ENCODE measurements at regions not wholly inside any gene's neighbourhood (a gene's known extent, or its start where the extent isn't known, plus 50 kb on each side); places are given as distances from the start of the nearest gene placed in this dataset.
"Not testable (repeated sequence)": the region's sequence is repeated elsewhere in the genome, so short reads cannot be mapped to it uniquely, and the experiment has no call there.

- no peak for DNase-seq (ENCODE audit: low read depth, low spot score)
These were observed 59.3 kb downstream of the EBLN2 start for GRCh38 chr3:73120710-73121109.

- DNase-seq (ENCODE audit: low read depth, low spot score) = no peak
These were observed 60.3 kb downstream of the EBLN2 start for GRCh38 chr3:73121669-73122331.

DNA sequence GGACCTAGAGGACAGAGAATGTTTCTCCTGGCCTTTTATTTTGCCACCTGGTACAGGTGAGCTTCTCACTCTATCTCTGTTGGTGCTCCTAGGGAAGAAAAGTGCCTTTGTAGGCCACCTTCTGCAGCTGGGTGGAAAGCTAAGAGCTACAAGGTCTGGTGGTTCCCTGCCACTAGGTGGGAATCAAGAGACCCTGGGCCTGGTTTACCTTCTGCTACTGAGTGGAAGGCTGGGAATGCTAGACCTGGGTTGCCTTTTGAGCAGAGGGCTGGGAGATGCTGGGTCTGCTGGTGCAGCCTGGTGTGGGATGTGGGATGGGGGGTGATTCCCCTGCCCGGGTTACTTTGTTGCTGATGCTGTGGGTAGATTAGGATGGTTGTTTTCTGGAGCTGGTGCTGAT, 72.6 kb downstream of the EBLN2 start:
- no peak for DNase-seq (ENCODE audit: low read depth, low spot score)

DNA sequence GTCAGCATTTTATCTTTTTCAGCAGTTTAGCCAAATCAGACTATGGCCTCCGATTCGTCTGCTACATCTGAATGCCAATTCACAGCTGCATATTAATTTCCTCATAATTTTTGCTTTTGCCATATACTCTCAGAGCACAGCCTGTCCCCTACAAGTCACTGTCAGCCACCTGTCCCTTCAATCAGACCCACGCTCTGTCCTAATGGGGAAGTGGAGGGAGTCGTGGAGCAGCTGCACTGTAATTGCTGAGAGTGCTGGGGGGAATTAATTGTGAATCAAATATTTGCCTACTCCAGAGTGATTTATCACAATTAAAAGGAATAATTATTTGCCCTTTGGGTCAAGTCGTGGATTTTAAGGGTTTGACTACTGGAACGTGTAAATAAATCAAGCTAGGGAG, 75.5 kb downstream of the EBLN2 start:
- DNase-seq (ENCODE audit: low read depth, low spot score) = no peak

GRCh38 chr3:73137736-73138403, 76.4 kb downstream of the EBLN2 start:
- DNase-seq (ENCODE audit: low read depth, low spot score) = no peak

DNA sequence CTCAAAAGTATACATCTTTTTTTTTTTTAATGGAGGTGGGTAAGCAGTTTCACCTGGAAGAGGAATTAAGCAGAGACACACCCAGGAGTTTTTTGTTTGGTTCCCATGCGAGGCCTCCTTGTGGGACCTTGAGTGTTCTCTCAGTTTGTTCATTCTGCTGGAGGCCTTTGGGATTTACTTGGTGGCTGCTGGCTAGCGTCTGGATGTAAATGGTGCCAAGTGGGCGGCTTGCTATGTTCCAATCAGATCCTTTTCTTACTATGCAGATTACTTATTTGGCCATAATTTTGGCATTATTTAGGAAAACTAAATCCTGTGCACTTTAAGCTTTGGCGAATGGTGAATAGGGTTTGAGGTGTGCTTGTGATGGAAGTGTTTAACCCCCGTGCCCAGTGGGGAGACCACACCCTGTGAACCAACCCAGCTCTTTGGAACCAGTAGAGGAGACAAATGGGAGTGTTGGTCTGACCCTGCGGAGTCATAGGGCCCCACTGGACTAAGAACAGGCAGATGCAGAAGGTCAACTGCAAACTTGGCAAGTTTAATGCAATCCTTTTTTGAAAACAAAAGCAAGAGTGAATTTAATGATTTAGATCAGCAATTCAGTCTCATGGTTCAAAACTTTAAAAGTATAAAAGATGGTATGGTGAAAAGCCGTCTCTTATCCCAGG, 79.4 kb downstream of the EBLN2 start:
- DNase-seq (ENCODE audit: low read depth, low spot score) = no peak

GRCh38 chr3:73141525-73141924, 80.1 kb downstream of the EBLN2 start:
- DNase-seq (ENCODE audit: low read depth, low spot score) = no peak

GRCh38 chr3:73143401-73143800, 81.9 kb downstream of the EBLN2 start:
- DNase-seq (ENCODE audit: low read depth, low spot score) = no peak

DNA sequence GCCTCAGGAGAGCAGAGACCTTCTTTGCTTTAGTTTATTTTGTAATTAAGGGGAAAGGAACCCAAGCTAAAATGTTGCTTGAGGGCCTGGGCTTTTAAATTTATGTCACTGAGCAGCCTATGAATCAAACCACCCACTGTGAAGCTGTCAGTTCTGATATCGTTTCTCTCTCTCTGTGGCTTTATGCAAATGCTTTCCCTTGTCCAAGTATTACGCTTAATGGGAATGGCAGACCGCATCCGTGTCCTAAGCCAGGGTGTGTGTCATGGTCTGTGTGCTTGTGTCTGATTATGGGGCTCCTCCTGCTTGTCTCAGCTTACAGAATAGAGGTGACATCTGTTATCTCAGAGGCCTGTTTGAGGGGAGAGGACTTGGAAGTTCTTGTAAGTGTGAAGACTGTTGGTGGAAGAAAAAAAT, 82.4 kb downstream of the EBLN2 start:
- no peak for DNase-seq (ENCODE audit: low read depth, low spot score)

- no peak for DNase-seq (ENCODE audit: low read depth, low spot score)
These were observed 82.8 kb downstream of the EBLN2 start for GRCh38 chr3:73144276-73144675.

- no peak for DNase-seq (ENCODE audit: low read depth, low spot score)
These were observed 83.4 kb downstream of the EBLN2 start for GRCh38 chr3:73144828-73145227.

GRCh38 chr3:73147479-73147878, 86.0 kb downstream of the EBLN2 start:
- DNase-seq (ENCODE audit: low read depth, low spot score) = not testable (repeated sequence)

DNA sequence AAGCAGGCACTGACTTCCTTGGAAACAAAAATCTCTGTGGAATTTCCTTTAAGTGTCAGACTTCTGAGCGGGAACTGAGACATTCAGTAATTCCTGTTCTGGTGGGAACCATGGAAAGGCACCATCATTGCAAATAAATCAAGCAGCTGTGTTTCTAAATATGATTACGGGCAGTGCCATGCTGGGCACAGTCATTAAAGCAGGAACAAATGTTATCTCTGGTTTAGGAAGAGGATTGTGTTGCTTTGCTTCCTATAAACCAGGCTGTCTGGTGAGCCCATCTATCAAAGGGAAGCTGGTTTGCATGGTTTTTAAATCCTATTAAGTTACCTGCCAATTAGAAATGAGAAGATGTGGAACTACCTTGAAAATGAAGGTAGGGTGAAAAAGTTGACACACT, 86.7 kb downstream of the EBLN2 start:
- no peak for DNase-seq (ENCODE audit: low read depth, low spot score)

- no peak for DNase-seq (ENCODE audit: low read depth, low spot score)
These were observed 87.2 kb downstream of the EBLN2 start for GRCh38 chr3:73148682-73149081.

DNA sequence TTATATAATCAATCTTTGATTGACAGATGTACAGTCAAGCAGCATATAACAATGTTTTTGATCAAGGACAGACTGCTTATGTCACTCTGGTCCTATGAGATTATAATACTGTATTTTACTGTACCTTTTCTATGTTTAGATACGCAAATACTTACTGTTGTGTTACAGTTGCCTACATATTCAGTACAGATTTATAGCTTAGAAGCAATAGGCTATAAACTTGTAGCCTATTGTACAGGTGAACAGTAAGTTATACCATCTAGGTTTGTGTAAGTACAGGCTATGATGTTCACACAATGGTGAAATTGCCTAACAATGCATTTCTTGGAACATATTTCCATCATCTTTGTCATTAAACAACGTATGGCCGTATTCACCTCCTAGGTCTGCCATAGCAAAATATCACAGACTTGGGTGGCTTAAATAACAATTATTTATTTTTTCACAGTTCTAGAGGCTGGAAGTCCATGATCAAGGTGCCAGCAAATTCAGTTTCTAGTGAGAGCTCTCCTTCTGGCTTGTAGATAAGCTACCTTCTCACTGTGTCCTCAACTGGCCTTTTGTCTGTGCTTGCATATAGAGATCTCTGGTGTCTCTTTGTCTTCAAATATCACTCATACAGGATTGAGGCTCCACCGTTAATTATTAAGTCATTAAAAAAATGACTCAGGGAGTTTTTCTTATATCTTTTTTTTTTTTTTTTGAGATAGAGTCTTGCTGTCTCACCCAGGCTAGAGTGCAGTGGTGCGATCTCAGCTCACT, 89.1 kb downstream of the EBLN2 start:
- DNase-seq (ENCODE audit: low read depth, low spot score) = no peak

DNA sequence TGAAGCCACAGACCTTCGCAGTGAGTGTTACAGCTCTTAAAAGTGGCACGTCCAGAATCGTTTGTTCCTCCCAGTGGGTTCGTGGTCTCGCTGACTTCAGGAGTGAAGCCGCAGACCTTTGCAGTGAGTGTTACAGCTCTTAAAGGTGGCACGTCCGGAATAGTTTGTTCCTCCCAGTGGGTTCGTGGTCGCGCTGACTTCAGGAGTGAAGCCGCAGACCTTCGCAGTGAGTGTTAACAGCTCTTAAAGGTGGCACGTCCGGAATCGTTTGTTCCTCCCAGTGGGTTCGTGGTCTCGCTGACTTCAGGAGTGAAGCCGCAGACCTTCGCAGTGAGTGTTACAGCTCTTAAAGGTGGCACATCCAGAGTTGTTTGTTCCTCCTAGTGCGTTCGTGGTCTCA, 91.1 kb downstream of the EBLN2 start:
- not testable (repeated sequence) for DNase-seq (ENCODE audit: low read depth, low spot score)

- DNase-seq (ENCODE audit: low read depth, low spot score) = not testable (repeated sequence)
These were observed 91.6 kb downstream of the EBLN2 start for GRCh38 chr3:73153057-73153456.

- DNase-seq (ENCODE audit: low read depth, low spot score) = not testable (repeated sequence)
These were observed 92.8 kb downstream of the EBLN2 start for GRCh38 chr3:73154261-73154660.

DNA sequence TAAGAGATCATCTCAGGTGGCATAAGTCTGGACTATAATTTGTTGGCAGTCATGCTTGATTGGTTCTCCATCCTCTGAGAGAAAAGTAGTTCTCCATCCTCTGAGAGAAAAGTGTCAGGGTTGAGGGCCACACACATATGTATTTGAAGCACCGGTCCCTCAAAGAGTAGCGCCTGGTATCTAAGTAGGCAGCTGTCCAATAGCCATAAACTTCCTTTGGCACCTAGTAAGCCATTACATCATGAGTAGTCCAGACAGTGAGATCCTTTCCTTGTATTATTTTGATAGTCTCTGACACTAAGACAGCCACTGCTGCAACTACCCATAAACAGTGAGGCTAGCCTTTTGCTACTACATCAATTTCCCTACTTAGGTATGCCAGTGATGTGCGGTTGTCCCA, 94.0 kb downstream of the EBLN2 start:
- not testable (repeated sequence) for DNase-seq (ENCODE audit: low read depth, low spot score)

GRCh38 chr3:73164622-73165021, 103.2 kb downstream of the EBLN2 start:
- DNase-seq (ENCODE audit: low read depth, low spot score) = no peak

- DNase-seq (ENCODE audit: low read depth, low spot score) = no peak
These were observed 114.2 kb downstream of the EBLN2 start for GRCh38 chr3:73175698-73176097.

- no peak for DNase-seq (ENCODE audit: low read depth, low spot score)
These were observed 115.5 kb downstream of the EBLN2 start for GRCh38 chr3:73176941-73177340.

All from ELF-1 (cell line).